ENCODE measurements at regions not wholly inside any gene's neighbourhood (a gene's known extent, or its start where the extent isn't known, plus 50 kb on each side); places are given as distances from the start of the nearest gene placed in this dataset.

DNA sequence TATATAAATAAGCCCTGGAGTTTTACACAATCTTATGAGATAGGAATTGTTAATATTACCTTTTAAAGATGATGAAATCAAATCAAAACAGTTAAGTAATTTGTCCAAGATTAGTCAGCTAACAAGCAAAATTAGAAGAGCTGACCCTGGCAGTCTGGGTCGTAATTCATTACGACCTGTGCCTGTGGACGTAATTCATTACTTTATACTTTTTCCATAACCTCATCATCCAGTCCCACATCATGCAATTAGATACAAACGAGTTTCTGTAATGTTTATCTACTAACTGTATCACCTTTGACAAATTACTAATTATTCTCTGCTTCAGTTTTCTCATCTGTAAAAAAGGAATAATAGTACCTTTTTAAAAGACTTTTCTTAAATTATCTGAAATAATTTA lies 665.9 kb downstream of the ZBBX start:
- ATAC-seq (ENCODE audit: low read depth) (no peak), DNase-seq (no peak)
- intact Hi-C loops (cut with micrococcal nuclease), result no loop called here
- WGBS (ENCODE audit: insufficient coverage), result 80% methylated on average over 2 of the region's 4 CpGs
- Mint-ChIP-seq H3K4me1 (no peaks in the 10 kb centered on the region), H3K9me3 (ENCODE audit: insufficient read depth) (no peaks in the 10 kb centered on the region), H3K27me3 (no peaks in the 10 kb centered on the region), H3K27ac (no peak overlapping the region), H3K4me3 (no peak overlapping the region)
- no peak overlapping the region for H3K27ac ChIP-seq (ENCODE audit: low read length in 2 of 2)
- TF ChIP-seq EZH2 (IDR thresholded peaks at IDR 0.05; ENCODE audit: borderline replicate concordance, insufficient read depth, low read depth, low read length, poor library complexity, severe bottlenecking), result no peak
- TF ChIP-seq CTCF (IDR thresholded peaks at IDR 0.05), result no peak
- H3K27me3 ChIP-seq (replicated peaks in 1 of 4; ENCODE audit: control extremely low read depth in 1 of 4, control insufficient read depth in 3 of 4, insufficient read depth in 4 of 4, low read length in 3 of 4), result no peaks in the 10 kb centered on the region
- no peaks in the 10 kb centered on the region for H3K36me3 ChIP-seq (replicated peaks in 1 of 2; ENCODE audit: control extremely low read depth in 1 of 2, control insufficient read depth in 1 of 2, extremely low read depth in 1 of 2, insufficient read depth in 2 of 2, low read length in 1 of 2)
- H2AFZ ChIP-seq (ENCODE audit: insufficient read depth, low read depth, low read length, poor library complexity, severe bottlenecking), result no peak overlapping the region
- no peaks in the 10 kb centered on the region for H3K4me1 ChIP-seq (ENCODE audit: control insufficient read depth in 2 of 2, insufficient read depth in 2 of 2, low read length in 2 of 2)
- ChIA-PET POLR2A (no interaction called here), CTCF (no interaction called here)
- H3K4me3 ChIP-seq (ENCODE audit: control extremely low read depth in 1 of 5, extremely low read depth in 1 of 5, insufficient read depth in 1 of 5, low read depth in 2 of 5, low read length in 4 of 5), result no peak overlapping the region
- no peaks in the 10 kb centered on the region for H4K20me1 ChIP-seq (ENCODE audit: control insufficient read depth, insufficient read depth, low read length, poor library complexity, severe bottlenecking)
- no peaks in the 10 kb centered on the region for H3K79me2 ChIP-seq (ENCODE audit: control insufficient read depth, insufficient read depth, low read length)
- H3K4me2 ChIP-seq (replicated peaks; ENCODE audit: low read depth, low read length, poor library complexity, severe bottlenecking), result no peak overlapping the region
- H3K9me3 ChIP-seq (ENCODE audit: control extremely low read depth in 1 of 3, control insufficient read depth in 2 of 3, insufficient read depth in 1 of 3, low read length in 2 of 3), result no peaks in the 10 kb centered on the region
- no peak overlapping the region for H3K9ac ChIP-seq (ENCODE audit: low read length)

GRCh38 chr3:166713787-166714186 lies 666.3 kb downstream of the ZBBX start:
- Mint-ChIP-seq H3K4me1 (no peaks in the 10 kb centered on the region), H3K27ac (no peak overlapping the region), H3K27me3 (no peaks in the 10 kb centered on the region), H3K4me3 (no peak overlapping the region), H3K9me3 (ENCODE audit: insufficient read depth) (no peaks in the 10 kb centered on the region)
- H4K20me1 ChIP-seq (ENCODE audit: control insufficient read depth, insufficient read depth, low read length, poor library complexity, severe bottlenecking), result no peaks in the 10 kb centered on the region
- no peak for DNase-seq
- no peak for ATAC-seq (ENCODE audit: low read depth)
- TF ChIP-seq EZH2 (IDR thresholded peaks at IDR 0.05; ENCODE audit: borderline replicate concordance, insufficient read depth, low read depth, low read length, poor library complexity, severe bottlenecking) (no peak), CTCF (IDR thresholded peaks at IDR 0.05) (no peak)
- ChIA-PET CTCF (no interaction called here), POLR2A (no interaction called here)
- no peaks in the 10 kb centered on the region for H3K27me3 ChIP-seq (replicated peaks in 1 of 4; ENCODE audit: control extremely low read depth in 1 of 4, control insufficient read depth in 3 of 4, insufficient read depth in 4 of 4, low read length in 3 of 4)
- H3K4me2 ChIP-seq (replicated peaks; ENCODE audit: low read depth, low read length, poor library complexity, severe bottlenecking), result no peak overlapping the region
- H2AFZ ChIP-seq (ENCODE audit: insufficient read depth, low read depth, low read length, poor library complexity, severe bottlenecking), result no peak overlapping the region
- no CpG with 5 or more reads among the region's 2 CpGs for WGBS (ENCODE audit: insufficient coverage)
- no peak overlapping the region for H3K4me3 ChIP-seq (ENCODE audit: control extremely low read depth in 1 of 5, extremely low read depth in 1 of 5, insufficient read depth in 1 of 5, low read depth in 2 of 5, low read length in 4 of 5)
- H3K27ac ChIP-seq (ENCODE audit: low read length in 2 of 2), result no peak overlapping the region
- H3K79me2 ChIP-seq (ENCODE audit: control insufficient read depth, insufficient read depth, low read length), result no peaks in the 10 kb centered on the region
- H3K9me3 ChIP-seq (ENCODE audit: control extremely low read depth in 1 of 3, control insufficient read depth in 2 of 3, insufficient read depth in 1 of 3, low read length in 2 of 3), result no peaks in the 10 kb centered on the region
- H3K4me1 ChIP-seq (ENCODE audit: control insufficient read depth in 2 of 2, insufficient read depth in 2 of 2, low read length in 2 of 2), result no peaks in the 10 kb centered on the region
- H3K36me3 ChIP-seq (replicated peaks in 1 of 2; ENCODE audit: control extremely low read depth in 1 of 2, control insufficient read depth in 1 of 2, extremely low read depth in 1 of 2, insufficient read depth in 2 of 2, low read length in 1 of 2), result no peaks in the 10 kb centered on the region
- intact Hi-C loops (cut with micrococcal nuclease), result no loop called here
- no peak overlapping the region for H3K9ac ChIP-seq (ENCODE audit: low read length)
